CD4-positive, alpha-beta memory T cell (primary cell): ENCODE measurements at regions not wholly inside any gene's neighbourhood (a gene's known extent, or its start where the extent isn't known, plus 50 kb on each side); places are given as distances from the start of the nearest gene placed in this dataset.

ENCODE experiments used
- CTCF ChIA-PET: fragments of 350-600 bp; sonication (Branson Sonifier 250); formaldehyde crosslinking; loops from one replicate; lab custom pipeline; 2021; ENCODE audit warnings: inconsistent platforms; ENCODE audit not compliant: partially characterized antibody; lab: Charles Lee
- POLR2A ChIA-PET: fragments of 350-600 bp; sonication (Branson Sonifier 250); formaldehyde crosslinking; loops from one replicate; lab custom pipeline; 2021; ENCODE audit not compliant: partially characterized antibody; lab: Charles Lee
- DNase-seq, 5 donors: peaks; one replicate each; pipeline versions ENCODE4 v3.0.0 to v3.0.0-alpha.2; 2020 to 2022; ENCODE audit warnings: mixed read lengths in 1 of 5
- H3K27ac ChIP-seq: one replicate; pipeline ENCODE4 v1.7.0; 2013; ENCODE audit warnings: low read depth, low read length
- H3K27me3 ChIP-seq: 2 replicates; pipeline ENCODE4 v1.7.0; 2013; ENCODE audit warnings: mild to moderate bottlenecking, low read length, moderate library complexity; ENCODE audit not compliant: insufficient read depth
- H3K36me3 ChIP-seq: 2 replicates; pipeline ENCODE4 v1.7.0; 2013; ENCODE audit warnings: mild to moderate bottlenecking, low read length, moderate library complexity; ENCODE audit not compliant: insufficient read depth
- H3K4me1 ChIP-seq: 2 replicates; pipeline ENCODE4 v1.7.0; 2013; ENCODE audit warnings: mild to moderate bottlenecking, low read length, moderate library complexity; ENCODE audit not compliant: insufficient read depth
- H3K4me3 ChIP-seq, 2 donors: one replicate each; pipeline ENCODE4 v1.7.0; 2013; ENCODE audit warnings: low read length in 2 of 2, mild to moderate bottlenecking in 1 of 2
- H3K9me3 ChIP-seq, 2 donors: one replicate each; pipeline ENCODE4 v1.7.0; 2013; ENCODE audit warnings: low read length in 2 of 2, control low read depth in 1 of 2; ENCODE audit not compliant: control insufficient read depth in 1 of 2
- H3K27ac Mint-ChIP-seq, 7 donors: one replicate each; pipeline ENCODE4 v1.8.0; 2020 to 2021; ENCODE audit warnings: mixed read lengths in 7 of 7, mild to moderate bottlenecking in 6 of 7, inconsistent platforms in 3 of 7, moderate library complexity in 3 of 7
- H3K27me3 Mint-ChIP-seq, 2 donors: one replicate each; pipeline ENCODE4 v1.8.0; 2020 to 2021; ENCODE audit warnings: mixed read lengths in 2 of 2
- H3K36me3 Mint-ChIP-seq, 2 donors: one replicate each; pipeline ENCODE4 v1.8.0; 2020 to 2021; ENCODE audit warnings: mixed read lengths in 2 of 2, inconsistent platforms in 1 of 2, mild to moderate bottlenecking in 1 of 2
- H3K4me1 Mint-ChIP-seq, 4 donors: one replicate each; pipeline ENCODE4 v1.8.0; 2020 to 2021; ENCODE audit warnings: mixed read lengths in 4 of 4, mild to moderate bottlenecking in 1 of 4
- H3K4me3 Mint-ChIP-seq, 8 donors: one replicate each; pipeline ENCODE4 v1.8.0; 2020 to 2021; ENCODE audit warnings: mixed read lengths in 8 of 8, mild to moderate bottlenecking in 7 of 8, moderate library complexity in 6 of 8, inconsistent platforms in 3 of 8
- H3K9me3 Mint-ChIP-seq, 8 donors: one replicate each; pipeline ENCODE4 v1.8.0; 2020 to 2021; ENCODE audit warnings: mixed read lengths in 8 of 8, mild to moderate bottlenecking in 5 of 8, inconsistent platforms in 3 of 8, moderate library complexity in 1 of 8
- intact Hi-C: fragments of 100-400 bp; cut with micrococcal nuclease; formaldehyde crosslinking; loops from one replicate; pipeline ENCODE4 v1.15.1; 2023

DNA sequence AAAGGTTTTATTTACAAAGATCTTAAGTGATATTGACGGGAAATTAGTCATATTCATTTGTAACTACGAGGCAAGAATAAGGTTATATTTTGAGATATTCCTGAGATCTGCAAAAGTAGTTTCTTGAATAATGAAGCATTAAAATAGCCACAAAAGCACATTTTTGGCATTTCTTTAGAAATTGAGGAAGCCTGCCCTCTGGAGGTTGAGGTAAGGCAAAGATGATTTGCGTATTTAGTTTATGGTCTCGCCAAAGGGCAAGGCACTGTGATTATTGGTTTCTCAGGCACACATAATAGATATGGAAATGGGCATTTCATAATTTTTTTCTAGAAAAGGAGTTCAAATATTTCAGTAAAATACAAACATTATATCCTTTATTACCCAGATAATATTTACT, 143.7 kb upstream of the RPRM start:
- Mint-ChIP-seq H3K4me1 (no peaks in the 10 kb centered on the region), H3K36me3 (no peaks in the 10 kb centered on the region), H3K4me3 (no peak overlapping the region), H3K9me3 (peaks cover 0 to 16% (median 5%) of the 10 kb centered on the region in 8 donors), H3K27me3 (no peaks in the 10 kb centered on the region), H3K27ac (no peak overlapping the region)
- no peak overlapping the region for H3K27ac ChIP-seq
- H3K4me3 ChIP-seq: no peak overlapping the region
- no peaks in the 10 kb centered on the region for H3K27me3 ChIP-seq
- no peaks in the 10 kb centered on the region for H3K4me1 ChIP-seq
- ChIA-PET POLR2A (no interaction called here), CTCF (no interaction called here)
- intact Hi-C loops: no loop called here
- no peaks in the 10 kb centered on the region for H3K9me3 ChIP-seq
- DNase-seq: no peak
- H3K36me3 ChIP-seq: no peaks in the 10 kb centered on the region

- Mint-ChIP-seq H3K36me3 (no peaks in the 10 kb centered on the region), H3K9me3 (peaks cover 0 to 13% (median 5%) of the 10 kb centered on the region in 8 donors), H3K27me3 (no peaks in the 10 kb centered on the region), H3K4me3 (no peak overlapping the region), H3K4me1 (no peaks in the 10 kb centered on the region), H3K27ac (no peak overlapping the region)
- Histone ChIP-seq H3K4me3 (no peak overlapping the region), H3K27me3 (no peaks in the 10 kb centered on the region), H3K36me3 (no peaks in the 10 kb centered on the region), H3K9me3 (no peaks in the 10 kb centered on the region), H3K27ac (no peak overlapping the region), H3K4me1 (no peaks in the 10 kb centered on the region)
- POLR2A ChIA-PET: no interaction called here
- intact Hi-C loops: no loop called here
- CTCF ChIA-PET: no interaction called here
- no peak for DNase-seq
Observed at GRCh38 chr2:153623020-153623419, 144.5 kb upstream of the RPRM start.

DNA sequence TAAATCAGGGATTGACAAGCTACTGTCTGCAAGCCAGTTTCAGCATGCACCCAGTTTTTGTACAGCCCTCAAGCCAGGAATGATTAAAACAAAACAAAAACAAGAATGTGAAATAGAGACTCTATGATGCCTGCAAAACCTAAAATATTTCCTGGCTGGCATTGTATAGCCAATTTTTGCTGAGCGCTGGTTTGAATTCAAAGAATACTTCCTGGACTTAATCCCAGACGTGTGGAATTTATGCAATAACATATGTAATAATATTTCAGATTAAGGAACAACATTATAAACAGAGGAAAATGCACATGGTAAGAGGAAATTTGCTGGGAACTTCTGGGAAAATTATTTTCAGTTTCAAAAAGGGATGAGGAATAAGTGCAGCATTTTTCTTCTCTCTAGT, 148.1 kb upstream of the RPRM start:
- H3K27me3 Mint-ChIP-seq: no peaks in the 10 kb centered on the region
- H3K4me3 Mint-ChIP-seq: no peak overlapping the region
- Histone ChIP-seq H3K27me3 (no peaks in the 10 kb centered on the region), H3K27ac (no peak overlapping the region), H3K36me3 (no peaks in the 10 kb centered on the region), H3K9me3 (no peaks in the 10 kb centered on the region), H3K4me1 (no peaks in the 10 kb centered on the region), H3K4me3 (no peak overlapping the region)
- no peak for DNase-seq
- H3K27ac Mint-ChIP-seq: no peak overlapping the region
- no peaks in the 10 kb centered on the region for H3K4me1 Mint-ChIP-seq
- H3K9me3 Mint-ChIP-seq: peaks cover 0 to 12% (median 3%) of the 10 kb centered on the region in 8 donors
- ChIA-PET CTCF (no interaction called here), POLR2A (no interaction called here)
- intact Hi-C loops: no loop called here
- no peaks in the 10 kb centered on the region for H3K36me3 Mint-ChIP-seq

DNA sequence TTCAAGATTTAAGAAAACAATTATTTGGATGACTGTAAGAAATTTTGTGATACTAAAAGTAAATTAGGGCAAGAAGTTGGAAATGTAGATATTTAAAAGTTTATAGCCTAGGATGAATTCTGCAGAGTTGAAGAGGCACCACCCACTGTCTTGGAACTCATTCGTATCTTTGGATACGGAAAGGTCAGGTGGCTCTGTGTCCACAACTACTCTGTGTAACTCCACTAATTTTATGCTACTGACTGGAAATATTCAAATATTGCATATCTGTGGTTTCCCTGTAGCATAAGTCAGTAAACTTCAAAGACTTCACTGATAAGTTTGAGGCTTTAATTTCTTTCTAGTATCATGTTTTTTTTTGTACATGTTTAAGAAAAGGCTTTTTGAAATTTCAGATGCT, 156.9 kb upstream of the RPRM start:
- no peak overlapping the region for H3K4me3 Mint-ChIP-seq
- Histone ChIP-seq H3K36me3 (no peaks in the 10 kb centered on the region), H3K9me3 (no peaks in the 10 kb centered on the region), H3K4me3 (no peak overlapping the region), H3K4me1 (no peaks in the 10 kb centered on the region), H3K27me3 (no peaks in the 10 kb centered on the region), H3K27ac (no peak overlapping the region)
- no peaks in the 10 kb centered on the region for H3K27me3 Mint-ChIP-seq
- no peaks in the 10 kb centered on the region for H3K4me1 Mint-ChIP-seq
- peaks cover 0 to 20% (median 5%) of the 10 kb centered on the region in 8 donors for H3K9me3 Mint-ChIP-seq
- CTCF ChIA-PET: no interaction called here
- H3K27ac Mint-ChIP-seq: no peak overlapping the region
- no peaks in the 10 kb centered on the region for H3K36me3 Mint-ChIP-seq
- no peak for DNase-seq
- POLR2A ChIA-PET: no interaction called here
- intact Hi-C loops: no loop called here

DNA sequence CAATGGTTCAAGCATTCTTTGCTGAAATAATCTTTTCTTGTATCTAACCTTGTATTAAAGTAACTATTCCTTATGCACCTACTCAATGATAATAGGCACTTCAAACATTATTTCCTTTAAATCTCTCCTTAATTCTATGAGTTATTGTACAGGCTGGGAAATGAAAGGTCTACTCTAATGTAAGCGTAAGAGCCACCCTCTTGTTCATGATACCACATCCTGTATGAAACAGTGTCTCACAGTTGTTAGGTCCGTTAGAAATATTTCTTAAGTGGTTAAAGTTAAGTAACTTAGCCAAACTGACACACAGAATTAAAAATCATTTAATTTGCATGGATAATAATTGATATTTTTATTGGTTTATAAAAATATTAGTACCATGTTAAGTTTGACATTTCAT, 162.5 kb upstream of the RPRM start:
- no peak for DNase-seq
- no peaks in the 10 kb centered on the region for H3K4me1 ChIP-seq
- H3K4me1 Mint-ChIP-seq: no peaks in the 10 kb centered on the region
- intact Hi-C loops: no loop called here
- no peaks in the 10 kb centered on the region for H3K27me3 ChIP-seq
- no peak overlapping the region for H3K4me3 ChIP-seq
- ChIA-PET POLR2A (no interaction called here), CTCF (no interaction called here)
- H3K27ac Mint-ChIP-seq: no peak overlapping the region
- no peak overlapping the region for H3K4me3 Mint-ChIP-seq
- no peaks in the 10 kb centered on the region for H3K36me3 ChIP-seq
- no peaks in the 10 kb centered on the region for H3K9me3 ChIP-seq
- H3K36me3 Mint-ChIP-seq: no peaks in the 10 kb centered on the region
- H3K9me3 Mint-ChIP-seq: peaks cover 0 to 12% (median 2%) of the 10 kb centered on the region in 8 donors
- H3K27ac ChIP-seq: no peak overlapping the region
- H3K27me3 Mint-ChIP-seq: no peaks in the 10 kb centered on the region

GRCh38 chr2:153644955-153645354, 166.4 kb upstream of the RPRM start:
- H3K27ac ChIP-seq: no peak overlapping the region
- H3K27me3 Mint-ChIP-seq: no peaks in the 10 kb centered on the region
- no peaks in the 10 kb centered on the region for H3K4me1 Mint-ChIP-seq
- no peaks in the 10 kb centered on the region for H3K9me3 ChIP-seq
- no peaks in the 10 kb centered on the region for H3K36me3 ChIP-seq
- no peak overlapping the region for H3K27ac Mint-ChIP-seq
- intact Hi-C loops: no loop called here
- H3K27me3 ChIP-seq: no peaks in the 10 kb centered on the region
- H3K36me3 Mint-ChIP-seq: no peaks in the 10 kb centered on the region
- CTCF ChIA-PET: no interaction called here
- no peak for DNase-seq
- H3K4me3 Mint-ChIP-seq: no peak overlapping the region
- peaks cover 0 to 6% (median 3%) of the 10 kb centered on the region in 8 donors for H3K9me3 Mint-ChIP-seq
- POLR2A ChIA-PET: no interaction called here
- H3K4me1 ChIP-seq: no peaks in the 10 kb centered on the region
- H3K4me3 ChIP-seq: no peak overlapping the region

GRCh38 chr2:153645599-153645998, 167.0 kb upstream of the RPRM start:
- Histone ChIP-seq H3K4me1 (no peaks in the 10 kb centered on the region), H3K27me3 (no peaks in the 10 kb centered on the region), H3K27ac (no peak overlapping the region), H3K36me3 (no peaks in the 10 kb centered on the region), H3K9me3 (no peaks in the 10 kb centered on the region), H3K4me3 (no peak overlapping the region)
- Mint-ChIP-seq H3K9me3 (peaks cover 0 to 8% (median 3%) of the 10 kb centered on the region in 8 donors), H3K27me3 (no peaks in the 10 kb centered on the region), H3K36me3 (no peaks in the 10 kb centered on the region), H3K4me1 (no peaks in the 10 kb centered on the region), H3K27ac (no peak overlapping the region), H3K4me3 (no peak overlapping the region)
- ChIA-PET CTCF (no interaction called here), POLR2A (no interaction called here)
- intact Hi-C loops: no loop called here
- DNase-seq: no peak

DNA sequence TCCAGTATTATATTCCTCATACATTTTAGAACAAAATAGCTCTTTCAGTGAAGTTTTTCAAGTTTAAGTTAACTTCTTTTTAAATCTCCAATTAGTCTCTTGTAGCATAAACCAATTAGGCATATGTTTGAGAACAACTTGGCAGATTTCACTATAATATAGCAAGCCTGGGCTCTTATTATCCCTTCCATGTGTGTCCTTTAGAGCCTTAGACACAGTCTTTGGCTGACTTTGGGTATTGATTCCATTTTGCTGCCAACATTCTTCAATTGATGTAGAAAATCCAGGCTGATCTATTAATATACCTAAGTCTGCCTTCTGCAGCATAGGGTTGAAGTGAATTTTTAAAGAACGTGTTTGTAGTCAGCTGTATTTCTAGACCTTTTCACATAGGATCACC, 179.1 kb upstream of the RPRM start:
- Mint-ChIP-seq H3K4me1 (no peaks in the 10 kb centered on the region), H3K4me3 (no peak overlapping the region), H3K9me3 (peaks cover 0 to 9% (median 2%) of the 10 kb centered on the region in 8 donors), H3K27ac (no peak overlapping the region), H3K36me3 (no peaks in the 10 kb centered on the region), H3K27me3 (no peaks in the 10 kb centered on the region)
- POLR2A ChIA-PET: no interaction called here
- Histone ChIP-seq H3K27me3 (no peaks in the 10 kb centered on the region), H3K9me3 (no peaks in the 10 kb centered on the region), H3K4me3 (no peak overlapping the region), H3K36me3 (no peaks in the 10 kb centered on the region), H3K27ac (no peak overlapping the region), H3K4me1 (no peaks in the 10 kb centered on the region)
- DNase-seq: no peak
- CTCF ChIA-PET: no interaction called here
- intact Hi-C loops: no loop called here
